IPS-NIHi11 (cell line): ENCODE measurements at regions not wholly inside any gene's neighbourhood (a gene's known extent, or its start where the extent isn't known, plus 50 kb on each side); places are given as distances from the start of the nearest gene placed in this dataset.
A peak's percentile ranks its signal among the peaks of the same experiment; 100 is the strongest.
"Not testable (repeated sequence)": the region's sequence is repeated elsewhere in the genome, so short reads cannot be mapped to it uniquely, and the experiment has no call there.

Experiments used
- DNase-seq: peaks from one replicate; pipeline ENCODE4 v3.0.0; 2012; ENCODE audit warnings: mixed read lengths, low spot score

DNA sequence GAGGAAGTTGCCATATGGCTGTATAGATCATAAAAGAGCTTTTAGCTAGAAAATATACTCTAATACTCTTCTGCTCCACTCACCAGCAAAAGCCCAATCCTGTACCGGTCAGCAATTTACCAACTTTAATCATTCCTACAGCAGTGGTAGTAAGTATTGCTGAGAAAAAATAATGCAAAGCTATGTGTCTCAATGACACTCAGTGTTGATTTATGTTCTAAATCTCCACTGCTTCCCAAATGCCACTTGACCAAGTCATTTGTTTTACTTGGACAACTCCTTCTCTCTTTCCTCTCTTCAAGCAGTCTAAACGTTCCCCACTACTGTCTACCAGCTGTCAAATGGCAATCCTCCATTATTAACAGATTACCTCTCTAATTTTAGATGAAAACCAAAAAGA, 201.8 kb upstream of the GK2 start:
- no peak for DNase-seq

- no peak for DNase-seq
Observed at GRCh38 chr4:79607979-79608378, 200.0 kb upstream of the GK2 start.

GRCh38 chr4:79604152-79604551, 196.1 kb upstream of the GK2 start:
- no peak for DNase-seq

DNA sequence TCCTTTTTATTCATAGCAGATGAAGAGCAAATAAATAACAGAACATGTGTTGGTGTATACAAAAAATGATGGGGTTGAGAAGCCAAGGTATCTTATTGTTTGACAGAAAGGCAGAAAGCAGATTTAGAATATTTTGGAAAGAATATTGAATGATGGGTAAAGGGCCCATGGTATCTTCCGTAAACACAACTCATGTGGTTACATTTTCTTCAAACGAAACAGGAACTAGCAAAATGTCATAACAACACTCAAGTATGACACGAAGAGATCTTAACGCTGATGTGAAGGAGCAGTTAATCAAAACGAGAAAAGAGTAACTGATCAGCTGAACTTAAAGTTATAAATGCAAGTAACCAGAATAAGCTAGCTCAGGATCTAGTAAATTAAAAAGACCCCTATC, 195.7 kb upstream of the GK2 start:
- no peak for DNase-seq

DNA sequence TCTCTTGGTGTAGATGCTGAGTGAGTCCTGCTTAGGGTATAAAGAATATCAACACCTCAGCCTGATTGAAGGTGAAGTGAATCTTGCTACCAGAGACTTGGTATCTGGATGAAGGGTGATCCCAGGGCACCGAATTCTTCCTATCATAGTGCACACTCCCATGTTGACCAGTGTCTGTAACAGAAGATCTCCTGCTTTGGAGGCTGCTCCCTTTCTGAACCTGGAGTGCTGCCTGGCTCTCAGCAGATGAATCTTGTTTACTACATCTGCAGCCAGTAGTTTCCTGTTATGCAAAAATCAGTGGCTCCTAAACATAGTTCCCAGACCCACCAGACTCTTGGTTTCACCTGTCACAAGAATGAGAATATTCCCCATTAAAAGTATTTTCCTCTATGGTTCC, 191.7 kb upstream of the GK2 start:
- DNase-seq, result no peak

GRCh38 chr4:79598801-79599200, 190.8 kb upstream of the GK2 start:
- no peak for DNase-seq

DNA sequence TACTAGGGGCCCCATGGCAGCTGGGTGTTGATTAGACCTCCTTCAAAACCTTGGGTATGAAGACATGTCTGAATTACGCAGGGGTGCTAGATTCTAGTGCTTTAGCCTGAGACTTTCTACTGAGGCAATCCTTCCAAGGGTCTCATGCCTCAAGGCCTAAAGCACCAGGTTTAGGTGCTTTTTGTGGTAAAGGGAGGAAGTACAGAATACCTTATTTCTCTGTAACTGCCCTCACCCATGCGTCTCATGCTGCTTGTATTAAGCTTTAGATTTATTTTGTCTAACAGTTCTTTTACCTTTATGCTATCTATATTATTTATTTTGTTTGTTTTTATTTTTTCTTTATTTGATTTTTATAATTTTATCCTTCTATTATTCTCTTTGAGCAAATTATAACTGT, 190.2 kb upstream of the GK2 start:
- DNase-seq, result no peak

DNA sequence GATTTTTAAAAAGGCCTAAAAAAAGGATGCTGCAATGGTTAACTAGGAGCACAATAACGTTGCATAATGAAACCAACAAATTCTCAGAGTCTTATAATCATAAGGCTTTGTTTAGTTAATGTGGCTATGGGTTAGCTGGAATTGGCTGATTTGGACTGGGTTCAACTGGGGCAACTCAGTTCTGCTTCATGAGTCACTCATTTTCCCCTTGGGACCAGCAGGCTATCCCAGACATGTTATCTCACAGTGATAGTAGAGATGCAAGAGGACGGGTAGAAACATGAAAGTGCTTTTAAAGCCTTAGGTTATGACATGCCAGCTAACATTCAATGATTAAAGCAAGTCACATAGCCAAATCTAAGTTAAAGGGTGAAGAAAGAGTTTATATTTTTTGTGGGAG, 189.2 kb upstream of the GK2 start:
- no peak for DNase-seq

- DNase-seq, result not testable (repeated sequence)
Observed at GRCh38 chr4:79592218-79592617, 184.2 kb upstream of the GK2 start.

DNA sequence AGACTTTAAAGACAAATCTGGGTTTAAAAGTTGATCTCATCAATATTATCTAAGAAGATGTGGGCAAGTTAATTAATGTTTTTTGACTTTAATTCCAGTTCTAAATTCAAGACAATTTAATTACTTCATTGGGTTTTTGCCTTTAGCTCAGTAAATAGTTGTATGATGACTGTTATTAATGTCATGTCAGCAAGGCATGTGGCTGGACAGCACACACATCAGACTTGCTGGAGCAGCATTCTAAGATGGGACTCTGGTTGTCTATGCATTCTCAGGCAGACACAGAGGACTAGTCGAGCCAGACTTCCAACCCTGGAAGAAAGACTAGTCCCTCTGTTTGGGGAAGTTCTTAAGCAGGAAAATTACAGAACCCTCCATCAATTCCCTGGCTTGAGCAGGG, 180.7 kb upstream of the GK2 start:
- no peak for DNase-seq

DNA sequence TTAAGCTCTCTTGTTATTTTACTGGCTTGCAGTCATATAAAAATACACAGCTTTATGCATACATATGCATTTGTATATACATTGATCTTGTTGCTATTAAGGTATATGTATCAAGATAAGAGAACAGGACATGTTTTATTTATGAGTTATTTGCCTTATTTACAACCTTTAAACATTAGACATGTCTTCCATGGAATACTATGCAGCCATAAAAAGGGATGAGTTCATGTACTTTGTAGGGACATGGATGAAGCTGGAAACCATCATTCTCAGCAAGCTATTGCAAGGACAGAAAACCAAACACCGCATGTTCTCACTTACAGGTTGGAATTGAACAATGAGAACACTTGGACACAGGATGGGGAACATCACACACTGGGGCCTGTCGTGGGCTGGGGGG, 179.2 kb upstream of the GK2 start:
- not testable (repeated sequence) for DNase-seq

DNA sequence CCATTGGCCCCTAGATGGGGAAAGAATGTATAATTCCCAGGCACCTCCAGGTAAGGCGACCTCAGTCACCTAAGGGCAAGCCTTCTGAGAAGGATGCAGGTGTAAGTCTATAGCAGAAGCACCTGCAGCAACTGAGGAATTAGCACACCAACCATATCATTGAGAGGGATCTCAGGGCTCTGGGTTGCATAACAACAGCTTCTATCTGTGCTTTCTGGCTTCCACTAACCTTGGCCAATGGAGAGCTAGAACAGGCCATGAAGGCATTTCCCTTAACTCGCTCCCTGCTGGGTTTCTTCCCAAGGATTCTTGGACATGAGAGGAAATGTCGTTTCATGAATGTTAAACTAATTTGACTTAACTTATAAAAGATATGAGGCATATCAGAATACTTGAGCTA, 177.8 kb upstream of the GK2 start:
- peak; percentile 21 for DNase-seq

DNA sequence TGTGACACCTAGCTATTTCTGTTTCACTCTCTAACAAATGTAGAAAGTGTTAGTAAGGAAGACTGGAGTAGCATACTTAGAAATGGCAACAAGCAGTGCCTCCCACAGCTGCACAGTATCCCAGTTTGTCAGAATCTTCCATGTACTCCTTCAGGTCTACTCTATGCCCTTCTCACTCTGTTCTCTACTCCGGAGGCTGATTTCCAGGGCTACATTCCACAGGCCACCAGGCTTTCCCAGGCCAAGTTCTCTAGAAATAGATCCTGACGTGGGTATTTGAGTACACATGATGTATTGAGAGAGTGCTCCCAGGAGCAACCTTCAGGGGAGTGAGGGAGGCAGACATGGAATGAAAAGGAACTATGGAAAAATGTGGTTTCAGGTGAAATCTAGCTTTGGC, 177.3 kb upstream of the GK2 start:
- no peak for DNase-seq

DNA sequence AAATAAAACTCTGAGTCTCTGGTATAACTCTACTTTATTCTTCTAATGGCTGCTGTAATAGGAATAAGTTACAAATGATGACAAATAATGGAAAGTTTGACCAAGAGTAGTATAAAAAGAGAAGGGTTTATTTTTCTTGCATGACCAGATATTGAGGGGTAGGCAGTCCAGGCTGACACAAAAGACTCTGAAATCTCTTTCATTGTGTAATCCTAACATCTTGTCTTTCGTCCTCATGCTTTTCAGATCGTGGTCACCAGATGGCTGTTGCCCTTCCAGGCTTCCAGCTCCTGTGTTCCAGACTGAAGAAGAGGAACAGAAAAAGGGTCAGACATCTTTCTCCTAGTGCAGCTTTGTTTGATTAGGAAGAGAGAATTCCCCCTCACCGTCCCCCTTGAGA, 176.9 kb upstream of the GK2 start:
- DNase-seq, result no peak

DNA sequence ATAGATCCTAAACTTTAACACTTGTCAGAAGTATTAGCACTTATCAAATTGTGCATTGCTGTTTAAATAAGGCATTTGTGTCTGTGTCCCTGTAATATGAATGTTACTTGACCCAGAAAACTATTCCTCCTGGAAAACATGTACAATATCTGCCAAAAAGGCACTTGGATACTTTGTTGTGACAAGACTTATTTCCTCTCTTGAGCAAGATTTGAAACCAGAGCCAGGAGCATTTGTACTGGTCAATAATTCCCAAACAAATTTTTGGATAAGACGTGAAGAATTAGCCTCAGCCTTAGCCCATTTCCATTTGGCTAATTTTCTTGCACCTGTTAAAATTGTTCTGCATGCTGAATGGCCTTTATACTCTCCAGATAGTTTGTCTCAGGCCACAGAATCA, 176.3 kb upstream of the GK2 start:
- DNase-seq, result no peak

DNA sequence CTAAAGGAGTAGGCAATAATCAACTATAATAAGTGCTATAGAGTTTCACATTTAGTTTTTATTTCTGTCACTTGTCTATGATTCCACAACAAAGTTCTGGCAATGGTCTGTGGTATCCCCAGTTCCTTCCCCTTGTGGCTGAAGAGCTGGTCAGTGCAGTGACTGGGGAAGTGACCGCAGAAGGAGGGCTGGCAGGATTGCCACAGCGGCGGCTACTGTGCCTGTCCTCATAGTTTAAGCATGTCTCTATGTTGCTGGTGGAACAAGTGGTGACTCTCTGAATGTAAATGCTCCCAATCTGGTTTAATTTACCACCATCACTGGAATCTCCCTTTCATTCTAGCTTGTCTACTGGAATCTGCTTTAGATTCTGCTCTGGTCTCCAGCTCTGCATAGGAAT, 170.6 kb upstream of the GK2 start:
- DNase-seq, result no peak

DNA sequence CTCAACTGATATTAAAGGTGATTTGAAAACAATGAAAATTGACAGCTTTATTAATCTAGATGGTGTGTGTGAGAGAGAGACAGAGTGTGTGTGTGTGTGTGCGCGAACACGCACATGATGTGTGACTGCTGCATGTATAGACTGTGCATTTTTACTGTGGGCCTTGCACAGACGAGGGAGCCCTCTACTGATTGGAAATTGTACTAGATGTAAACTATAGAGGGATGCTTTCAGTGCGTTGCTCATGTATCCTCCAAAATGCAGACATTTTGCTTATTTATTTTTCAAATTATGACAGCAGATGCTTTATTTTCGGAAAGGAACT, 168.4 kb upstream of the GK2 start:
- DNase-seq, result peak; percentile 19

- no peak for DNase-seq
Observed at GRCh38 chr4:79575709-79576428, 167.8 kb upstream of the GK2 start.

DNA sequence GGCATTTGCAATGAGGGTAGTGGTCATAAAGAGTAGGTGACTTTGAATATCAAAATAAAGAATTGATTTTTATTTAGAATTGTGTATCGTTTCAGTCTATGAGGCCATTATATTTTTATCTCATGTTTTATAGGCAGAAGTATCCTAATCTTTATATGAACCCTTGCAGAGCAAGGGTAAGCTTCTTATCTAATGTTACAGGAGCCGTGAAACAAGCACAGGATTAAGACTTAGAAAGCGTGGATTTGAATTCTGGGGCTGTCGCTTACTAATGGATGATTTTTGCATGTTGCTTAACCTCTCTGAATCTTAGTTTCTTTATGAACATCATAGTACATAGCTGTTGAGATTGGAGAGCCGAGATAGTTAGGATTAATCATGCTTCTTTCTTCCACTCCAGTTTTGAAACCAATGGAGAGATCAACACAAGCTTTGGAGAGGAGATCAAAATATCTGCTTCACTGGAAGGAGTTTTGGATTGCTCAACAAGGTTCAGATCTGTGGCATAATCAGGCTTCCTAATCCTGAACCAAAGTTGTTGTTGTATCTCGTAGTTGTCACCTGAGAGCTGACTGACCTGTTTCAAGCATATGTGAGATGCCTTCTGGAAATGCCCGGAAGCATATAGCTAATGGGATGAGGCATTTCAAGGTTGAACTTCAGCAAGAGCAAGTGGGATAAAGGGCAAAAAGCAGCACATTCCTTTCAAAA, 166.9 kb upstream of the GK2 start:
- no peak for DNase-seq

- no peak for DNase-seq
Observed at GRCh38 chr4:79563219-79563618, 155.2 kb upstream of the GK2 start.

GRCh38 chr4:79561751-79562150, 153.7 kb upstream of the GK2 start:
- DNase-seq, result no peak

- not testable (repeated sequence) for DNase-seq
Observed at GRCh38 chr4:79559398-79559797, 151.4 kb upstream of the GK2 start.

- DNase-seq, result no peak
Observed at GRCh38 chr4:79552311-79552710, 144.3 kb upstream of the GK2 start.

GRCh38 chr4:79551555-79551954, 143.5 kb upstream of the GK2 start:
- DNase-seq, result no peak
